HG03442 (cell line): ENCODE measurements at regions not wholly inside any gene's neighbourhood (a gene's known extent, or its start where the extent isn't known, plus 50 kb on each side); places are given as distances from the start of the nearest gene placed in this dataset.
"Not testable (repeated sequence)": the region's sequence is repeated elsewhere in the genome, so short reads cannot be mapped to it uniquely, and the experiment has no call there.

Source experiments
- ATAC-seq: cut with Tn5 transposase; IDR thresholded peaks from one replicate; pipeline ENCODE4 v1.9.1; 2021; ENCODE audit warnings: mild to moderate bottlenecking, moderate library complexity; ENCODE audit not compliant: unreplicated experiment

DNA sequence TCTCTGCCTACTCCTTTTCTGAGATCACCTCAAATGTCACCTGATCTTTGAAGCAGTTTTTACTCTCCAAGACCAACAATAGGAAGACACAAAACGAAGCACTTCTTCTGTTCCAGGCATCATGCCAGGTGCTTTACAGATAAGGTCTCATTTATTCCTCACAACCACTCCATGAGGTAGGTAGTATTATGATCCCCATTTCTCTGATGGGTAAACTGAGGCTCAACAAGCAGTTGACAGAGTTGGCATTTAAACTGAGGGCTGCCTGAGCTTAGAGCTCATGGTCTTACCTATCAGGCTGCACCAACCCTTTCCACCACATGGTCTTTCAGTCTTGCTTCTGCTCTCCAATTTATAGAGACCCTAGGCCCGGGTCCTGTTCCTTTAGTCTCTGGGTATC, 147.2 kb upstream of the JUN start:
- no peak for ATAC-seq

DNA sequence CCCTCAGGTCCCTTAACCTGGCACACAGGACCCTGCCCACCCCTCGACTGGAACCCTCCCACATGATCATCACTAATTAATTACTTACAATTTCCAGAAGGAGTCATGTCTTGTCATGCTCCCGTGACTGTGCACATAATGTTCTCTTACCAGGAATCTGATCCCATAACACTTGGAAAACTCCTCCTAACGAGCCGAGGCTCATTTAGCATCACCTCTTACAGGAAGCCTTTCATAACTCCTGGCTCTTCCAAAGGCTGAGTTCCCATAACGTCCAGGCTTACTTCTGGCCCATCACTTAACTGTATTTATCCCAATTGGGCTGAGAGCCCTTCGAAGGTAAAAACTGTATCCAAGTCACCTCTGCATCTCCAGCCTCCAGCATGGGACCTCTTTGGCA, 147.9 kb upstream of the JUN start:
- ATAC-seq = no peak

DNA sequence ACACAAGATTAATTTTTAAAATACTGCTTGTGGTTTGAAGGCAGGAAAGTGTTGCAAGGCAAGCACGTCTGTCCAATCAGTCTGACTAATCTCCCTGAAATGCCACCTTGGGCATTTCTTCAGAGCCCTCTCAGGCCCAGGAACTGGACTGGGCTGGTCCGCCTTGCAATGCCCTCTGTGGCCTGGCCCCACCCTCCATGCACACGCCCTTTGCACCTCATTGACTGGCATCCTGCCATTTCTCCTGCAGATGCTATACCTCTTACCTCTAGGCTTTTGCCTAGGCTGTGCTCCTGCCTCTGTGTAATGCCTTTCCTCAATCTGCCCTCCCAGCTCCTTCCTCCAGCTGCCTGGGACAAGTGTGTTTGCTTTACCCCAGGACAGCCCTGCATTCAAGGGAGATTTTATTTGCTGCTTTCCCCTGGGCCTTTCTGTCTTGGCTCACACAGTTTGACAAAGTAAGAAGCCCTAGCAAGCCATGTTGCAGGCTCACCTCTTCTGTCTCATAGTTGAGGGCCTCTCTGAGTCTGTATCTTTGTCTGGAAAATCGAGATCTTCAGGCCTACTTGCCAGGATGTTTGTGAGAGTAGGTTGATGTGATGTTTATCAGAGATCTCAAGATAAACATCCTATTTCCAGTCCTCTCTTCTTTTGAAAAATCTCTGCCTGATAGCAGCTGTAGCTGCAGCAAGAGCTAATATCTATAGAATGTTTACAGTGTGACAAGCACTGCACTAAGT, 149.2 kb upstream of the JUN start:
- no peak for ATAC-seq

DNA sequence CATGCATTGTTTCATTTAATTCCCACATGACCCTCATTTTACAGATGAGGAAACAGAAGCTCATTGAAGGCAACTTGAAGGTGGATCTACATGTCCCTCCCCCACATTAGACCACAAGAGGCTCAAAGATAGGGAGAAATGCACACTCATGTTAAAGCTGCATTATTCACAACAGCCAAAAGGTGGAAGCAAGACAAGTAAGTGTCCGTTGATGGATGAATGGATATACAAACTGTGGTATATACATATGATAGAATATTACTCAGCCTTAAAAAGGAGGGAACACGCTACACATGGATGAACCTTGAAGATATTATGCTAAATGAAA, 149.7 kb upstream of the JUN start:
- ATAC-seq = no peak

DNA sequence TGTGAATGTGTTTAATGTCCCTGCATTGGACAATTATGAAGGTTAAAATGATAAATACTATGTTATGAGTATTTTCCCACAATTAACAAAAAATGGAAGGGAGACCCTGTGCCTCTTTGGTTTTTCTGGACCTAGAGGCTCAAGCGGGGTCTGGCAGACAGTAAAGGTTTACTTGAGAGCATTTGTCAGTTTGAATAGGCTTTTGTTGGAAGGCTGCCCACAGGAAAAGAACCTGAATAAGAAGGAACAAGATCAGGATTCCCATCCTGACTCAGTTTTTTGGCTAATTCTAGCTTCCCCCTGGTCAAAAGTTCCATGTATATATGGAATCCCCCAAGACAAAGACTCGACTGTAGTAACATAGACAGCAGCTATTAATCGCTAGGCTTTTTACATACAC, 150.9 kb upstream of the JUN start:
- no peak for ATAC-seq

DNA sequence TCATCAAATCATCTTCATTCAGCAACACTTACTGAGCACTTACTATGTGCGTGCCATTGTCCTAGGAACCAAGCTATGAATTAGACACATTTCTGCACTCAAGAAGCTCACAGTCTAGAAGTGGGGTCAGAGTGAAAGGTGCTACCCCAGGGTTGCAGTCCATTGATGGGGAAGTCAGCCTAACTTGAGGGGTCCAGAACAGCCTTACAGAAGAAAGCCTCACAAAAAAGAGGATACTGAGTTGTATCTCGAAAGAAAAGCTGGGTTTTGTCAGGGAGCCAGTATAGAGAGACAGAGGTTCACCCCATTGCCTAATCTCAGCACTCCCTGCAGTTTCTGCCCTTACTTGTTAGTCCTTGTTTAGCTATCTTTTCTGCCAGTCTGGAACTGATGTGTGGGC, 153.1 kb upstream of the JUN start:
- no peak for ATAC-seq

DNA sequence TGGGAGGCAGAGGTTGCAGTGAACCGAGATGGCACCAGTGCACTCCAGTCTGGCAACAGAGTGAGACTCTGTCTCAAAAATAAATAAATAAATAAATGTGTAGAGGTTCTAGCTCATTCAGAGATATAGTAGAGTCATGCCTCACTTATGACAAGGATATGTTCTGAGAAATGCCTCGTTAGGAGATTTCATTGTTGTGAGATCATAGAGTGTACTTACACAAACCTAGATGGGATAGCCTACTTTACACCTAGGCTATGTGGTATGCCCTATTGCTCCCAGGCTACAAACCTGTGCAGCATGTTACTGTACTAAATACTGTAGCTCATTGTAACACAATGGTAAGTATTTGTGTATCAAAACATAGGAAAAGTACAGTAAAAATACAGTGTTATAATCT, 155.3 kb upstream of the JUN start:
- no peak for ATAC-seq

DNA sequence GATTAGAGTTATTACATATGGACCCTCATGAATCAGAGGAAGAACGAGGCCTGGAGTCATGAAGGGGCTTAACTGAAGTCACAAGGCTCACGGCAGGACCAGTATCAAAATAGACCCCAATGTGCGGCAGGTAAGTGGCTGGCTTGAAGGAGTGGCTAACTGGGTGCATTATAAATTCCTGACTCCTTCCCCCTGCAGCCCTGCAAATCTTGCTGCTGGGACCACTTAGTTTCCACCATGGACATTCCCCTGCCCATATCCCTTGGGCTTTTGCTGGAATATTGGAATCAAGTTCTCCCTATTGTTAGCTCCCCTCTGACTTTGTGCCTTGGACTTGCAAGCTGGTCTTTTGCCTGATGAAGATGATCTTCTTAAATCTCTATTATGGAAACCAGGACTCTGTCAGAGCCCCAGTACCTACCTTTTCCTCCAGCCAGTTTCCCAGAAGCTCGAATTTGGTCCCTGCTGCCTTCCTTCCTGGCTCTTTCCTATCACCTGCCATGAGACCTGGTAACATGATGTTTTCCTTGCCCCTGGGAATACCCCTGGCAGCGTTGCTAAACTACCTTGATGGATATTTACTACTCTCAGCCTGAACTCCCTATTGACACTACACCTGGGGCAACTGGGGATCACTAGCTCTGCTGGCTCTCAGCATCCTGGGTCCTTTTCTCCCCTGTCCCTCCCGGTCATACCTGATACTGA, 156.0 kb upstream of the JUN start:
- ATAC-seq = no peak

DNA sequence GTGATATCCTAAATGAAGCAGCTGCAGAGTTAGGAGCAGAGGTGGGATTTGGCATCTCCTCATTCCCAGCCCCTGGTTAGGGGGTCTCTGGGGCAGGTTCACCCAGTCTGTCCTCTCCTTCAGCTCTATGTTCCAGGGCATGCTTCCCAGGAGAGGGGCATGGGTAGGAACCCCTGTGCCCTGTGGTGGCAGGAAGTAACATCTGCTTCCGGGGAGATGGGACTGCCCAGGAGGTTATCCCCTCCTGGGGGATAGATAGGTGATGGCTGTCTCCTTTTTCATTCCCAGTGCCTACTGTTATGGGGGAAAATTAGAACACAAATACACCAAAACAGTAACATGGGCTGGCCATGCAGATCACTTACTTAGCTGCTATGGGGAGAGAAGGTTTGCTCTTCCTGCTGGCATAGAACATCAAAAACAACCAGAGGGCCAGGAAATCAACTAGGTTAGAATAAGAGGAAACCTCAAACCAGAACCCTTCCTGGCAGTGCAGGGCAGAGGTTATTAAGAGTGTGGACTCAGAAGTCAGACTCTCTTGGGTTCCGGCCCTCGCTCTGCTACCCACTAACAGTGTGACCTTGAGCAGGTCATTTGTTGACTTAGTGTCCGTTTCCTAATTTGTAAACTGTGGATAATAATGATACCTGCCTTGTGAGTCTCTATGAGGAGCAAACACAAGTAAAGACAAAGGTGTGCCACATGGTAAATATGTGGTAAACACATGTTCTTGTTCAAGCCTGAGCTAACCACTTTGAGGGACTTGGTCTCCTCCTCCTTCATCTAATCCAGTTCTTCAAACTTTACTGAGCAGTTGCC, 157.8 kb upstream of the JUN start:
- no peak for ATAC-seq

DNA sequence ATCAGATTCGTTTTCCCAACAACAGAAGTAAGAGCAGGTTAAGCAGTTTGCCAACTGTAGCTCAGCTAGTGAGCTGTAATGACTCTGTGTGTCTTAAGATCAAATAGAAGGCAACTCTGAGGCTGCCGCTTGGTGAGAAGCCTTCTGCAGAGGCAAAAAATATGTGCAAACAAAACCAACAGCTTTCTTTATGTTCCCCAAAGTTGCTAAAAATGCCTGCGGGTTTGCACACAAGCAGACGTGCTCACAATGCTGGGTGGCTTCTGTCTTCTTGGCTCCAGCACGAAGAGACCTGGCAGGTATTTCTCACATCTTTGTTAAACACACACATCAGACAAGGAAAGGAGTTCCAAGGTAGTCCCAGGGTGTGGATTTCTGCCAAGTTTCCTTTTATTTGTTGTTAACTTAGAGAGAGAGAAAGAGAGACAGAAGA, 158.9 kb upstream of the JUN start:
- no peak for ATAC-seq

DNA sequence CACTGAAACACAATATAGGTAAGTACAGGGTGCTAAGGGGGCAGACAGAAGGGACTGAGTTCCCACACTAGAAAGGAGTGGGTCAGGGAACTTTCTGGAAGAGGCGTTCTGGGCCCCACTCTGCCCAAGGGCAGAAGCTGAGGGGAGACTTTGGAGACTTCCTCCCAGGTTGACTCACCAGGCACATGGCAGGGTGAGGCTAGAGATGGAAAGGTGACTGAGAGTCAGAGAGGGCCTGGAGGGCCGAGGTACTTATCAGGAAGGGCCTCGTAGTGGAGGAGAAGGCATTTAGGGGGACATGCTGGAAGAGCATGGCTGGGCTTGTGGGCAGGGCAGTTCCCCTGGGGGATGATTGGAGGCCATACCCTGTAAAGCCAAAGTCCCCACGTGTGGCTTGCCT, 159.9 kb upstream of the JUN start:
- ATAC-seq = no peak

DNA sequence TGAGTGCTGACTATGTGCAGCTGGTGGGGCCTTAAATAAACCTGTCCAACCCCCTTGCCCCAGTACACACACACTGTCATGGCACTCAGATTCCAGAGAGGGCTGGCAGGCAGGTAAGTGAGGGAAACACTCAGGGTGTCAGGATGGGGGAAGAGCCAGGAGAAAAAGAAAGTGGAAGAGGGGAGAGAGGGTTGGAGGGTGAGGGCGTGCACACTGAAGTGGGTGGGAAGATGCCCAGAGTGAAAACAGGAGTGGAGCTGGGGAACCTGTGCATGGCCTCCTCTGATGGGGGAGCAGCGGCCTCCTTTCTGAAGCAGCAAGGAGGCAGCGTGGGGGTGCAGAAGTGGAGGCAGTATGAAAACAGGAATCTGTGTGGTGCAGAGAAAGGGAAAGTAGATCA, 160.6 kb upstream of the JUN start:
- ATAC-seq = no peak

DNA sequence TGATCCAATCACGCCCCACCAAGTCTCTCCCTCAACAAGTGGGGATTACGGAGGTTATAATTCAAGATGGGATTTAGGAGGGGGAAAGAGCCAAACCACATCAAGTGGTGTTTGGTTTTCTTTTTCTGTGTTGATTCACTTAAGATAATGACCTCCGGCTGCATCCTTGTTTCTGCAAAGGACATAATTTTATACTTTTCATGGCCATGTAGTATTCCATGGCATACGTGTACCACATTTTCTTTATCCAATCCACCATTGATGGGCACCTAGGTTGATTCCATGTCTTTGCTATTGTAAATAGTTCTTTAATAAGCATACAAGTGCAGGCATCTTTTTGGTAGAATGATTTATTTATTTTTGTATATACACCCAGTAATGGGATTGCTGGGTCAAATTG, 162.5 kb upstream of the JUN start:
- ATAC-seq = no peak

DNA sequence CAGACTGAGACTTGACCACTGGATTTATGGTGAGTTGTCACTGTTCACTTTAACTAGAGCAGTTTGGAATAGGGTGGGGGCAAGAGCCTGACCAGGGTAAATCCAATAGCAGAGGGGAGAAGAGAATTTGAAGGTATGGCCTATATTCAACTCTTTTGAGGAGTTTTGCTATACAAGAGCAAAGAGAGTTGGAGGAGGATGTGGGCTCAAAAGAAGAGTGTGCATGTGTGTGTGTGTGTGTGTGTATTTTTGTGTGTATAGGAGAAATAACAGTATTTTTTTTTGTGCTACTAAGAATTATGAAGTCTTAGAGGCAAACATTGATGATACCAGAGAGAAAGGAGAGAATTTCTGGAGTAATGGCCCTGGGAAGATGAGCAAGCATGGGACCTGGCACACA, 164.8 kb upstream of the JUN start:
- ATAC-seq = no peak

DNA sequence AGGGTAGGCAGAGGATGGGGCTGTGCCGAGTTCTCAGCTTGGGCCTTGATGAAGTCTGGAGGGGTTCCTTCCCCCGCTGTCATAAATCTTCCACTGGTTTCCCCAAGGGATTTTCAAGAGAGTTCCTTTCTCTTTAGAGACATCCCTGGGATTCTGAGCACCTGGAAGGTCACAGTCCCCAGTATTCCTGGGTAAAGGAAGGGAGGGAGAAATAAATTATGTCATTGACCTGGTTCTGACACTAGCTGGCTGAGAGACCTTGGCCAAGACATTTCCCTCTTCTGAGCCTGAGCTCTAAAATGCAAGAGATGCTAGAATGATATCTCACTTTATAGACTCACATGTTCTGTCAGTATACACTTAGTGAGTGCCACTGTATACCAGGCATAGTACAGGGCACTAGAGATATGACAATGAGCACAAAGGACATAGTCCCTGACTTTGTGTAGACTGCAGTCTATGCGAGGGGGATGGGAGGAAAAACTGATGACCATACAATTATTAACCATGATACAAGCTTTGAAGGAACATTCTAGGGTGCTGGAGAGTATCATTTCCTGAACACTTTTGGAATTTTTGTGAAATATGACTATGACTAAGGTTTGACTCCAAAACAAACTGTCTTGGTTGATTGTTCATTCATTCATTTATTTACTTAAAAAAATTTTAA, 165.8 kb upstream of the JUN start:
- ATAC-seq = no peak

DNA sequence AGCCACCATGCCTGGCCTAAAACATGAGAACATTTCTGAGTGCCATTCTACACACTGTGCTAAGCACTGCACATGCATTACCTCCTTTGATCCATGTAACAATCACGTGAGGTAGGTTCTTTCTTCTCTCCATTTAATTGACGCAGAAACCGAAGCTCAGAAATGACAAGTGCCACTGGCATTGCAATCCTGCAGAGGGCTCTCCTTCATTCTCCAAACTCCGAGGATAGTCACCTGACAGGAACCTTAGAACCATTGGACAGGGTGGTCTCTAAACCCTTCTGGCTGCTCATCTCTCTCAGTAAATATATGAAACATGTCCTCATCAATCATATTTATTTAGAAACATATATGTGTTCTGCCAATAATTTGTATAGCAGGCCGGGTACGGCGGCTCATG, 167.1 kb upstream of the JUN start:
- ATAC-seq = no peak

DNA sequence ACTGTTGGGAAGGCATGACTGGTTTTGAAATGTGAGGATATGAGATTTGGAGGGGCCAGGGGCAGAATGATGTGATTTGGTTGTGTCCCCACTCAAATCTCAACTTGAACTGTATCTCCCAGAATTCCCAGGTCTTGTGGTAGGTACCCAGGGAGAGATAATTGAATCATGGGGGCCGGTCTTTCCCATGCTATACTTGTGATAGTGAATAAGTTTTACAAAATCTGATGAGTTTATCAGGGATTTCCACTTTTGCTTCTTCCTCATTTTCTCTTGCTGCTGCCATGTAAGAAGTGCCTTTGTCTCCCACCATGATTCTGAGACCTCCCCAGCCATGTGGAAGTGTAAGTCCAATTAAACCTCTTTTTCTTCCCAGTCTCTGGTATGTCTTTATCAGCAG, 170.1 kb upstream of the JUN start:
- not testable (repeated sequence) for ATAC-seq

DNA sequence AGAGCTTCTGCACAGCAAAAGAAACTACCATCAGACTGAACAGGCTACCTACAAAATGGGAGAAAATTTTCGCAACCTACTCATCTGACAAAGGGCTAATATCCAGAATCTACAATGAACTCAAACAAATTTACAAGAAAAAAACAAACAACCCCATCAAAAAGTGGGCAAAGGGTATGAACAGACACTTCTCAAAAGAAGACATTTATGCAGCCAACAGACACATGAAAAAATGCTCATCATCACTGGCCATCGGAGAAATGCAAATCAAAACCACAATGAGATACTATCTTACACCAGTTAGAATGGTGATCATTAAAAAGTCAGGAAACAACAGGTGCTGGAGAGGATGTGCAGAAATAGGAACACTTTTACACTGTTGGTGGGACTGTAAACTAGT, 179.4 kb upstream of the JUN start:
- ATAC-seq = not testable (repeated sequence)

DNA sequence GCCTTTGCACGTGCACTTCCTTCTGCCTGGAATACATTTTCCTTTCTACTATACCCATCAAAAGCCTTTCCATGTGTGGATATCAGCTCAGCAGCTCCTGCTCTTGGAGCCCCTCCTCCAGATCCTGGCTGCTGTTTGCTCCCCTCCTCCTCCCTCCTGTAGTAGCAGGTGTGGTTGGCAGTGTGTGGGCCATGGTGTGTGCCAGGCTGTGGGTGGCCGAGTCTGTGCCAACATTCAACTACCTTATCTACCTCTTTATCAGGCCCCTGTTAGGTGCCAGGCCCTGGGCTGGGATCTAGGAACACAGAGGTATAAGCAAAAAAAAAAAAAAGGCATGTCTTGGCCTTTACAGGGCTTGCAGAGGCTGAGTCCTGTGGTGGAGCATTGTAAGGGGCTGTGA, 180.6 kb upstream of the JUN start:
- no peak for ATAC-seq

DNA sequence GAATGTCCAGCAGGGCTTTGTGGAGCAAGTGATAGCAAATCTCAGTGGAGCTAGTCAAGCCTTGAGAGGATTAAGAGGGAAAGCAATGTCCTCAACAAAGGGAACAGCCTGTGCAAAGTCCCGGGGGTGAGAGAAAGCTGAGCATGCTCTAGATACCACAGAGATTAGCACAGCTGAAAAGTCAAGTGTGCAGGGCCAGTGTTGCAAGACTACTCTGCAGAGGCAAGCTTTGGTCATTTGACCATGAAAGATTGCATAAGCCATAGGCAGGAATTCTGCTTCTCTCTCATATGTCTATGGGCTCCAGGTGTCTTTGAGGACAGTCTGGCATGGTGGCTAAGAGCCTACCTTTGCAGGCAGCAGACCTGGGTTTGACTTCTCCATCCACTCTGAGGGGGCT, 181.0 kb upstream of the JUN start:
- ATAC-seq = no peak

DNA sequence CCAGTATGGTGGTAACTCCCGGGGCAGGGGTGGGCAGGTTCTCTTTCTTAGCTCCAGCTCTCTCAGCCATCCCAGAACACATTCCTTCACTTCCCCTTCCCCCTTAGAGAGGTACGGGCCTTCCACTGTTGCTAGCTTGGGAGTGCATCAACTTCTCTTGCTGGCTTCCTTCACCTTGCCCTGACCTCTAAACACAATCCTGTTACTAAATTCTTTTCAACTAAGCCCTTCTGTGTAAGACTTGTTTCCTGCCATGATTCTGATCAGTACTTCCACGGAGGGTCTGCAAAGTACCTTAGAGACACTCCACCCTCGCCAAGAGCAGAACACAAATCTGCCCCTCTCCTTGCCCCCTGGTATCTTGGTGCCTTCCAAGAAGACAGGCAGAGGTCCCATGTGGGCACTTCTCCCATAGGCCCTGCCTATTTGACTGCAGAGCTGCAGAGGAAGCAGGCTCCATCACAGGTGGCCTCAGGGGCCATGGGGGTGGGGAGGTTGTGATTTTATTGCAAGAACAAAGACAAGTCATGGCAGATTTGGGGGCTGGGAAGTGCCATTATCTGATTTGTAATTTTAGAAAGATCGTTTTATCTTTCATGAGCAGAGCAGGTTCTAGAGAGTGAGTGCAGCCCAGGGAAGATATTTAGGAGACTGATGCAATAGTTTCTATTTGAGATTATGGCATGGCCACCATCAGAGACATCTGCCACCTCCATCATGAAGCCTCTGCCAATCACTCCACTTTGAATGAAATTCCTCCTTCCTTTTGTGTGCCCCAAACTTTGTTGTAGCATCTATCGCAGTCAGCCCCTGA, 182.5 kb upstream of the JUN start:
- no peak for ATAC-seq
